H1 (cell line): ENCODE measurements at regions not wholly inside any gene's neighbourhood (a gene's known extent, or its start where the extent isn't known, plus 50 kb on each side); places are given as distances from the start of the nearest gene placed in this dataset.

Source experiments
- CTCF ChIA-PET: fragments of 300-600 bp; sonication (Branson Sonifier 250); formaldehyde crosslinking; loops from one replicate; lab custom pipeline; 2021; ENCODE audit not compliant: partially characterized antibody; lab: Charles Lee
- POLR2A ChIA-PET: fragments of 300-600 bp; sonication (Branson Sonifier 250); formaldehyde crosslinking; loops from one replicate; lab custom pipeline; 2021; ENCODE audit warnings: inconsistent platforms; ENCODE audit not compliant: partially characterized antibody; lab: Charles Lee
- DNase-seq, 2 experiments: peaks; one replicate each; pipeline versions ENCODE4 v3.0.0 to v3.0.0-alpha.2; 2010 to 2022; ENCODE audit warnings: low spot score in 2 of 2, low read depth in 1 of 2, mixed read lengths in 1 of 2
- FAIRE-seq: peaks from 2 replicates; lab custom pipeline; 2011; peaks lifted over from hg19 to GRCh38; lab: Jason Lieb, UNC
- H2AFZ ChIP-seq: 2 replicates; pipeline ENCODE4 v1.8.1; 2012; ENCODE audit warnings: low read length, inconsistent platforms
- H2AK5ac ChIP-seq: 2 replicates; pipeline ENCODE4 v1.6.1; 2013; ENCODE audit warnings: low read depth, low read length
- H2BK120ac ChIP-seq: replicated peaks from 2 replicates; pipeline ENCODE3; 2013; ENCODE audit warnings: low read depth, low read length, inconsistent platforms
- H2BK12ac ChIP-seq: 2 replicates; pipeline ENCODE4 v1.6.1; 2013; ENCODE audit warnings: low read depth, low read length
- H2BK15ac ChIP-seq: 2 replicates; pipeline ENCODE4 v1.6.1; 2013; ENCODE audit warnings: low read length
- H2BK20ac ChIP-seq: 2 replicates; pipeline ENCODE4 v1.6.1; 2013; ENCODE audit warnings: low read length
- H2BK5ac ChIP-seq: 2 replicates; pipeline ENCODE4 v1.6.1; 2013; ENCODE audit warnings: low read depth, low read length
- H3K14ac ChIP-seq: 2 replicates; pipeline ENCODE4 v1.6.1; 2013; ENCODE audit warnings: inconsistent platforms; ENCODE audit not compliant: insufficient read length
- H3K18ac ChIP-seq: 2 replicates; pipeline ENCODE4 v1.6.1; 2013; ENCODE audit warnings: low read length; ENCODE audit errors: extremely low read depth
- H3K23ac ChIP-seq: 2 replicates; pipeline ENCODE4 v1.6.1; 2013; ENCODE audit warnings: inconsistent platforms; ENCODE audit not compliant: insufficient read length
- H3K23me2 ChIP-seq: 2 replicates; pipeline ENCODE4 v1.6.1; 2013; ENCODE audit warnings: low read depth, low read length
- H3K27ac ChIP-seq: 2 replicates; pipeline ENCODE4 v1.6.1; 2011; ENCODE audit warnings: low read depth, low read length, inconsistent platforms
- H3K27me3 ChIP-seq, 4 experiments: replicated peaks in 1 of 4; 1 replicate in 1 of 4; 2 replicates in 3 of 4; pipeline versions ENCODE4 v1.6.1 to v1.8.1; 2011 to 2013; ENCODE audit warnings: low read length in 3 of 4, mild to moderate bottlenecking in 3 of 4, inconsistent platforms in 2 of 4, mixed read lengths in 2 of 4, moderate library complexity in 1 of 4; ENCODE audit not compliant: control insufficient read depth in 3 of 4, insufficient read depth in 3 of 4; ENCODE audit errors: extremely low read depth in 1 of 4
- H3K36me3 ChIP-seq, 4 experiments: 2 replicates each; pipeline versions ENCODE4 v1.6.1 to v1.8.1; 2011 to 2013; ENCODE audit warnings: mild to moderate bottlenecking in 4 of 4, low read length in 3 of 4, moderate library complexity in 2 of 4, control low read depth in 1 of 4, inconsistent platforms in 1 of 4; ENCODE audit not compliant: insufficient read depth in 4 of 4, control insufficient read depth in 2 of 4
- H3K4ac ChIP-seq: replicated peaks from 2 replicates; pipeline ENCODE3; 2013; ENCODE audit warnings: low read length, low read depth, mixed read lengths, inconsistent platforms; ENCODE audit not compliant: insufficient read length
- H3K4me1 ChIP-seq, 4 experiments: replicated peaks in 1 of 4; 1 replicate in 1 of 4; 2 replicates in 3 of 4; pipeline versions ENCODE4 v1.6.1 to v1.8.1; 2011 to 2013; ENCODE audit warnings: low read length in 3 of 4, inconsistent platforms in 2 of 4, mixed read lengths in 1 of 4; ENCODE audit not compliant: insufficient read depth in 4 of 4, control insufficient read depth in 3 of 4
- H3K4me2 ChIP-seq, 2 experiments: 2 replicates each; pipeline versions ENCODE4 v1.6.1 to v1.8.1; 2011 to 2013; ENCODE audit warnings: low read depth in 2 of 2, low read length in 2 of 2, control low read depth in 1 of 2, inconsistent platforms in 1 of 2, mild to moderate bottlenecking in 1 of 2; ENCODE audit not compliant: insufficient read depth in 1 of 2
- H3K4me3 ChIP-seq, 4 experiments: fragments of 200-600, 300-600 bp in 1 of 4; sonication (generic), shearing (Covaris generic), sonication (Bioruptor Twin) in 1 of 4; 2 replicates each; pipeline versions ENCODE4 v1.5.1 to v1.8.1; 2011 to 2016; ENCODE audit warnings: low read length in 4 of 4, low read depth in 3 of 4, control low read depth in 2 of 4, inconsistent platforms in 2 of 4, mild to moderate bottlenecking in 2 of 4, mixed read lengths in 1 of 4, moderate library complexity in 1 of 4; ENCODE audit not compliant: insufficient read depth in 2 of 4; ENCODE audit errors: extremely low read depth in 1 of 4
- H3K56ac ChIP-seq: replicated peaks from 2 replicates; pipeline ENCODE3; 2013; ENCODE audit warnings: low read depth, mild to moderate bottlenecking, mixed read lengths, low read length, inconsistent platforms; ENCODE audit not compliant: insufficient read length
- H3K79me1 ChIP-seq: 2 replicates; pipeline ENCODE4 v1.6.1; 2013; ENCODE audit warnings: low read depth, low read length, control low read depth
- H3K79me2 ChIP-seq, 2 experiments: 2 replicates each; pipeline versions ENCODE4 v1.6.1 to v1.8.1; 2012 to 2013; ENCODE audit warnings: low read length in 2 of 2, mild to moderate bottlenecking in 2 of 2, inconsistent platforms in 1 of 2; ENCODE audit not compliant: insufficient read depth in 2 of 2, control insufficient read depth in 1 of 2
- H3K9ac ChIP-seq, 4 experiments: replicated peaks in 1 of 4; 1 replicate in 1 of 4; 2 replicates in 3 of 4; pipeline versions ENCODE4 v1.6.1 to v1.8.1; 2011 to 2013; ENCODE audit warnings: low read depth in 3 of 4, low read length in 3 of 4, control low read depth in 2 of 4, mild to moderate bottlenecking in 2 of 4, moderate library complexity in 2 of 4, inconsistent platforms in 1 of 4; ENCODE audit errors: extremely low read depth in 1 of 4
- H3K9me3 ChIP-seq, 2 experiments: 2 replicates each; pipeline versions ENCODE4 v1.6.1 to v1.8.1; 2012 to 2013; ENCODE audit warnings: mild to moderate bottlenecking in 2 of 2, moderate library complexity in 2 of 2, control low read depth in 1 of 2, inconsistent platforms in 1 of 2, low read depth in 1 of 2, low read length in 1 of 2, mixed read lengths in 1 of 2; ENCODE audit not compliant: insufficient read depth in 2 of 2
- H4K20me1 ChIP-seq, 2 experiments: replicated peaks in 1 of 2; 2 replicates each; pipeline versions ENCODE3 to v1.8.1; 2011 to 2013; ENCODE audit warnings: inconsistent platforms in 2 of 2, low read length in 2 of 2, mild to moderate bottlenecking in 1 of 2; ENCODE audit not compliant: insufficient read depth in 2 of 2, control insufficient read depth in 1 of 2
- H4K5ac ChIP-seq: 2 replicates; pipeline ENCODE4 v1.6.1; 2013; ENCODE audit warnings: low read length, low read depth, mixed read lengths, inconsistent platforms; ENCODE audit not compliant: insufficient read length
- H4K8ac ChIP-seq: 2 replicates; pipeline ENCODE4 v1.8.0; 2013; ENCODE audit warnings: mild to moderate bottlenecking, moderate library complexity, low read length, inconsistent platforms; ENCODE audit not compliant: insufficient read depth; ENCODE audit errors: extremely low read depth
- H4K91ac ChIP-seq: replicated peaks from 2 replicates; pipeline ENCODE3; 2013; ENCODE audit warnings: low read length, mixed read lengths, inconsistent platforms; ENCODE audit not compliant: insufficient read length
- CBX5 ChIP-seq: fragments of 300-800, 300-1000 bp; sonication (generic); IDR thresholded peaks from 2 replicates; pipeline ENCODE4 v1.7.1; 2016; ENCODE audit warnings: antibody characterized with exemption, low read length, low read depth
- CBX8 ChIP-seq: fragments of 300-800, 300-1000 bp; sonication (generic); IDR thresholded peaks from 2 replicates; pipeline ENCODE4 v1.7.1; 2016; ENCODE audit warnings: low read depth, low read length, borderline replicate concordance
- RNF2 ChIP-seq: fragments of 200-900, 300-1000 bp; sonication (generic); IDR thresholded peaks from 2 replicates; pipeline ENCODE4 v1.7.1; 2016; ENCODE audit warnings: borderline replicate concordance, low read depth, mild to moderate bottlenecking, antibody characterized with exemption, low read length; ENCODE audit not compliant: poor library complexity, severe bottlenecking; ENCODE audit errors: missing control alignments
- SUZ12 ChIP-seq: fragments of 200-600 bp; sonication (generic); IDR thresholded peaks from 2 replicates; pipeline ENCODE4 v1.6.1; 2012; ENCODE audit warnings: mild to moderate bottlenecking, inconsistent platforms, low read length, moderate library complexity, mixed read lengths
- WGBS, 2 experiments: shearing (Covaris generic) in 1 of 2; methylation state at CpG; one replicate each; pipeline versions ENCODE4 v1.1.6 to v1.1.7; 2013 to 2015; ENCODE audit warnings: low lambda C conversion rate in 2 of 2, mixed read lengths in 2 of 2, inconsistent platforms in 1 of 2, low coverage in 1 of 2, missing lambda C conversion rate in 1 of 2; ENCODE audit not compliant: insufficient replicate concordance in 2 of 2, insufficient coverage in 1 of 2, insufficient read length in 1 of 2; ENCODE audit errors: extremely low coverage in 1 of 2, missing lambda C conversion rate in 1 of 2; 5-methylcytosine and 5-hydroxymethylcytosine counted together
- TF ChIP-seq, protein P1 (sequence below): IDR thresholded peaks from 2 replicates; pipeline ENCODE4 v1.6.1; 2011; ENCODE audit warnings: low read length, improper control_type of control experiment

DNA sequence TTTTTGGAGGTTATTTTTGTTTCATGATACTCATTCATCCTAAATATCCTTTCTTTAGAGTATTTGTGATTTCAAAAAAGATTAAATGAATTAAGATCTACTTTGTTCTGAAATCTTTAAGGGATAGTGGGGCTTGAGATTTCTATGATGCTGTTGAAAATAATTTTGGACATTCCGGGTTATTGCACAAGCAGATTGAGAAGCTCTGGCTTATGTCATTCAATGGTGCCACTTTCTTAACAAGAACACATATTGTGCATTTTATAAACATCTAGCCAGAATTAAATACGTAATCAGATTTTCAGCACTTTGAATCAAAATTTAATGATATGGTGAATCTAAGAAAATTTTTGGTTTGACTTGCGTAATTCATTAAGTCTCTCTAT is 207.7 kb upstream of the COL3A1 start:
- Histone ChIP-seq H3K79me2 (no peaks in the 10 kb centered on the region), H3K9me3 (no peaks in the 10 kb centered on the region), H3K4me1 (no peaks in the 10 kb centered on the region), H3K79me1 (no peaks in the 10 kb centered on the region), H3K4ac (no peak overlapping the region), H3K36me3 (no peaks in the 10 kb centered on the region), H3K27me3 (no peaks in the 10 kb centered on the region), H2BK12ac (no peak overlapping the region), H2BK20ac (no peak overlapping the region), H3K9ac (no peak overlapping the region), H2BK15ac (no peak overlapping the region), H3K27ac (no peak overlapping the region), H2BK5ac (no peak overlapping the region), H3K4me3 (no peak overlapping the region), H3K4me2 (no peak overlapping the region), H2BK120ac (no peak overlapping the region), H4K5ac (no peak overlapping the region), H3K23me2 (no peaks in the 10 kb centered on the region), H3K56ac (no peak overlapping the region), H2AK5ac (no peak overlapping the region), H2AFZ (no peak overlapping the region), H3K18ac (no peak overlapping the region), H4K8ac (no peak overlapping the region), H3K23ac (no peak overlapping the region), H4K91ac (no peak overlapping the region), H3K14ac (no peak overlapping the region), H4K20me1 (no peaks in the 10 kb centered on the region)
- CTCF ChIA-PET: interaction anchor here (1.6 kb wide), 1 partner anchor 16 kb away, joined by 5 read pairs; no protein-coding TSS in a partner anchor
- FAIRE-seq (no peak), DNase-seq (no peak)
- 92% methylated on average over 3 of the region's 3 CpGs; no CpG with 5 or more reads in 1 of the 2 experiments for WGBS, 2 experiments
- TF ChIP-seq CBX5 (no peak), SUZ12 (no peak), RNF2 (no peak), CBX8 (no peak)
- TF ChIP-seq, protein P1, sequence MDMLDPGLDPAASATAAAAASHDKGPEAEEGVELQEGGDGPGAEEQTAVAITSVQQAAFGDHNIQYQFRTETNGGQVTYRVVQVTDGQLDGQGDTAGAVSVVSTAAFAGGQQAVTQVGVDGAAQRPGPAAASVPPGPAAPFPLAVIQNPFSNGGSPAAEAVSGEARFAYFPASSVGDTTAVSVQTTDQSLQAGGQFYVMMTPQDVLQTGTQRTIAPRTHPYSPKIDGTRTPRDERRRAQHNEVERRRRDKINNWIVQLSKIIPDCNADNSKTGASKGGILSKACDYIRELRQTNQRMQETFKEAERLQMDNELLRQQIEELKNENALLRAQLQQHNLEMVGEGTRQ: no peak
- POLR2A ChIA-PET: no interaction called here
